Spleen (tissue), 11 donors: ENCODE measurements at regions not wholly inside any gene's neighbourhood (a gene's known extent, or its start where the extent isn't known, plus 50 kb on each side); places are given as distances from the start of the nearest gene placed in this dataset.

Experiments
- DNase-seq: peaks from one replicate; pipeline ENCODE4 v3.0.0-alpha.2; 2020
- H3K27ac ChIP-seq, 8 donors: fragments of 200-600 bp; sonication (generic) in 7 of 8; 1 replicate in 4 of 8; 2 replicates in 4 of 8; pipeline versions ENCODE4 v1.5.0 to v1.8.0; 2016 to 2021; ENCODE audit warnings: inconsistent platforms in 4 of 8, mild to moderate bottlenecking in 4 of 8, moderate library complexity in 1 of 8
- H3K27me3 ChIP-seq, 7 donors: fragments of 200-600 bp; sonication (generic) in 6 of 7; replicated peaks in 1 of 7; 1 replicate in 4 of 7; 2 replicates in 3 of 7; pipeline versions ENCODE4 v1.5.0 to v1.8.0; 2016 to 2021; ENCODE audit warnings: inconsistent platforms in 3 of 7, mild to moderate bottlenecking in 1 of 7
- H3K36me3 ChIP-seq, 6 donors: fragments of 200-600 bp; sonication (generic) in 5 of 6; 1 replicate in 4 of 6; 2 replicates in 2 of 6; pipeline versions ENCODE4 v1.5.0 to v1.8.0; 2016 to 2021; ENCODE audit warnings: inconsistent platforms in 2 of 6
- H3K4me1 ChIP-seq, 6 donors: fragments of 200-600 bp; sonication (generic) in 5 of 6; 1 replicate in 3 of 6; 2 replicates in 3 of 6; pipeline versions ENCODE4 v1.5.0 to v1.8.0; 2016 to 2021; ENCODE audit warnings: inconsistent platforms in 3 of 6
- H3K4me3 ChIP-seq, 8 donors: fragments of 200-600 bp; sonication (generic) in 7 of 8; 1 replicate in 4 of 8; 2 replicates in 4 of 8; pipeline versions ENCODE4 v1.5.0 to v1.8.0; 2016 to 2021; ENCODE audit warnings: inconsistent platforms in 4 of 8, mild to moderate bottlenecking in 4 of 8, moderate library complexity in 2 of 8
- H3K9me3 ChIP-seq, 8 donors: fragments of 200-600 bp; sonication (generic) in 7 of 8; 1 replicate in 4 of 8; 2 replicates in 4 of 8; pipeline versions ENCODE4 v1.5.0 to v1.8.0; 2016 to 2021; ENCODE audit warnings: inconsistent platforms in 4 of 8
- CTCF ChIP-seq, 11 experiments: fragments of 200-600 bp in 7 of 11; fragments of 450-650 bp in 4 of 11; sonication (generic) in 4 of 11; IDR thresholded peaks in 8 of 11; conservative IDR thresholded peaks in 3 of 11; 1 replicate in 7 of 11; 2 replicates in 4 of 11; pipeline versions ENCODE4 v1.4.0 to v1.8.0; 2016 to 2021; ENCODE audit warnings: antibody characterized with exemption in 11 of 11, inconsistent platforms in 4 of 11, mild to moderate bottlenecking in 1 of 11
- POLR2A ChIP-seq, 3 donors: fragments of 450-650 bp; IDR thresholded peaks; one replicate each; pipeline ENCODE4 v1.5.1; 2017; ENCODE audit warnings: antibody characterized with exemption in 3 of 3, mild to moderate bottlenecking in 1 of 3
- POLR2AphosphoS5 ChIP-seq, 3 donors: sonication (generic); formaldehyde crosslinking; IDR thresholded peaks; one replicate each; pipeline ENCODE4 v1.5.1; 2017; ENCODE audit warnings: antibody characterized with exemption in 3 of 3
- WGBS, 5 donors: extraction: QIAGEN DNeasy Blood & Tissue Kit in 3 of 5; methylation state at CpG; one replicate each; pipeline versions ENCODE4 v1.1.5 to v1.1.7; 2013 to 2018; 5-methylcytosine and 5-hydroxymethylcytosine counted together
- intact Hi-C: fragments of 100-400 bp; cut with DNase I; formaldehyde crosslinking; loops from one replicate; pipeline ENCODE4 v1.15.0; 2023; ENCODE audit warnings: low total_unique reads
- donor health status: healthy with polysubstance abuse.
- donor health status: DM: no; HTN: no; CAD: no; lungs with moderate emphysema.
- donor health status: DM: no; HTN: no; CAD: no.
- donor health status: Bipolar disorder and iron deficiency.
- donor health status: healthy.
- donor health status: DM: no; HTN: no; CAD: no.
- donor health status: DM: yes; HTN: yes; CAD: no.

GRCh38 chr16:49058382-49058781, 223.3 kb downstream of the CBLN1 start:
- Histone ChIP-seq H3K4me1 (no peaks in the 10 kb centered on the region), H3K36me3 (no peaks in the 10 kb centered on the region), H3K27me3 (no peaks in the 10 kb centered on the region), H3K4me3 (no peak overlapping the region), H3K27ac (no peak overlapping the region), H3K9me3 (no peaks in the 10 kb centered on the region)
- TF ChIP-seq POLR2A (IDR thresholded peaks at IDR 0.05) (no peak), POLR2AphosphoS5 (IDR thresholded peaks at IDR 0.05) (no peak), CTCF (IDR thresholded peaks at IDR 0.05 in 8 of 11, conservative IDR thresholded peaks at IDR 0.05 in 3 of 11) (no peak)
- 63 to 95% (median 84%) methylated on average over 2 of the region's 2 CpGs for WGBS, 5 donors
- intact Hi-C loops = no loop called here
- no peak for DNase-seq

GRCh38 chr16:49057936-49058335, 223.7 kb downstream of the CBLN1 start:
- Histone ChIP-seq H3K36me3 (no peaks in the 10 kb centered on the region), H3K9me3 (no peaks in the 10 kb centered on the region), H3K4me1 (no peaks in the 10 kb centered on the region), H3K4me3 (no peak overlapping the region), H3K27me3 (no peaks in the 10 kb centered on the region), H3K27ac (no peak overlapping the region)
- DNase-seq = no peak
- no peak for TF ChIP-seq POLR2AphosphoS5 (IDR thresholded peaks at IDR 0.05)
- TF ChIP-seq CTCF (IDR thresholded peaks at IDR 0.05 in 8 of 11, conservative IDR thresholded peaks at IDR 0.05 in 3 of 11) = no peak
- TF ChIP-seq POLR2A (IDR thresholded peaks at IDR 0.05) = no peak
- 66 to 83% (median 67%) methylated on average over 4 of the region's 4 CpGs for WGBS, 5 donors
- intact Hi-C loops = no loop called here

GRCh38 chr16:49057391-49057790, 224.2 kb downstream of the CBLN1 start:
- 53 to 72% (median 63%) methylated on average over 2 of the region's 2 CpGs for WGBS, 5 donors
- H3K27ac ChIP-seq = no peak overlapping the region
- no peaks in the 10 kb centered on the region for H3K27me3 ChIP-seq
- no peak for DNase-seq
- no peak overlapping the region for H3K4me3 ChIP-seq
- H3K36me3 ChIP-seq = no peaks in the 10 kb centered on the region
- no peak for TF ChIP-seq POLR2AphosphoS5 (IDR thresholded peaks at IDR 0.05)
- no peak for TF ChIP-seq POLR2A (IDR thresholded peaks at IDR 0.05)
- TF ChIP-seq CTCF (IDR thresholded peaks at IDR 0.05 in 8 of 11, conservative IDR thresholded peaks at IDR 0.05 in 3 of 11) = no peak
- no peaks in the 10 kb centered on the region for H3K9me3 ChIP-seq
- intact Hi-C loops = no loop called here
- H3K4me1 ChIP-seq = no peaks in the 10 kb centered on the region

GRCh38 chr16:49056546-49056945, 225.1 kb downstream of the CBLN1 start:
- intact Hi-C loops = no loop called here
- H3K4me3 ChIP-seq = no peak overlapping the region
- no peaks in the 10 kb centered on the region for H3K9me3 ChIP-seq
- H3K27ac ChIP-seq = no peak overlapping the region
- H3K36me3 ChIP-seq = no peaks in the 10 kb centered on the region
- no peak for DNase-seq
- no peak for TF ChIP-seq CTCF (IDR thresholded peaks at IDR 0.05 in 8 of 11, conservative IDR thresholded peaks at IDR 0.05 in 3 of 11)
- TF ChIP-seq POLR2A (IDR thresholded peaks at IDR 0.05) = no peak
- no peak for TF ChIP-seq POLR2AphosphoS5 (IDR thresholded peaks at IDR 0.05)
- 65 to 78% (median 71%) methylated on average over 4 to 5 of the region's 5 CpGs for WGBS, 5 donors
- no peaks in the 10 kb centered on the region for H3K4me1 ChIP-seq
- H3K27me3 ChIP-seq = no peaks in the 10 kb centered on the region
